Lower lobe of right lung (tissue), 2 donors: ENCODE measurements at regions not wholly inside any gene's neighbourhood (a gene's known extent, or its start where the extent isn't known, plus 50 kb on each side); places are given as distances from the start of the nearest gene placed in this dataset.

Experiments
- ATAC-seq, 2 donors: fragments of 200-7000 bp; cut with Tn5 transposase; one replicate each; pipeline ENCODE4 v1.9.1; 2020 to 2022; ENCODE audit warnings: mild to moderate bottlenecking in 2 of 2, moderate library complexity in 2 of 2
- DNase-seq: peaks from one replicate; pipeline ENCODE4 v3.0.0-alpha.2; 2020
- H3K27ac ChIP-seq: fragments of 200-600 bp; one replicate; pipeline ENCODE4 v1.8.0; 2022
- H3K27me3 ChIP-seq: fragments of 200-600 bp; one replicate; pipeline ENCODE4 v1.8.0; 2022; ENCODE audit warnings: low read depth
- H3K36me3 ChIP-seq: fragments of 200-600 bp; one replicate; pipeline ENCODE4 v1.8.0; 2022; ENCODE audit warnings: mild to moderate bottlenecking
- H3K4me1 ChIP-seq: fragments of 200-600 bp; one replicate; pipeline ENCODE4 v1.8.0; 2022
- H3K4me3 ChIP-seq: fragments of 200-600 bp; one replicate; pipeline ENCODE4 v1.8.0; 2022; ENCODE audit warnings: mild to moderate bottlenecking
- H3K9me3 ChIP-seq: fragments of 200-600 bp; one replicate; pipeline ENCODE4 v1.8.0; 2022
- CTCF ChIP-seq: fragments of 200-600 bp; IDR thresholded peaks from one replicate; pipeline ENCODE4 v1.8.0; 2022; ENCODE audit warnings: antibody characterized with exemption, mild to moderate bottlenecking
- intact Hi-C: fragments of 100-400 bp; cut with DNase I; formaldehyde crosslinking; loops from one replicate; pipeline ENCODE4 v1.11.0; 2022
- donor health status: DM: no; HTN: yes; CAD: no; lungs with severe emphysema.

DNA sequence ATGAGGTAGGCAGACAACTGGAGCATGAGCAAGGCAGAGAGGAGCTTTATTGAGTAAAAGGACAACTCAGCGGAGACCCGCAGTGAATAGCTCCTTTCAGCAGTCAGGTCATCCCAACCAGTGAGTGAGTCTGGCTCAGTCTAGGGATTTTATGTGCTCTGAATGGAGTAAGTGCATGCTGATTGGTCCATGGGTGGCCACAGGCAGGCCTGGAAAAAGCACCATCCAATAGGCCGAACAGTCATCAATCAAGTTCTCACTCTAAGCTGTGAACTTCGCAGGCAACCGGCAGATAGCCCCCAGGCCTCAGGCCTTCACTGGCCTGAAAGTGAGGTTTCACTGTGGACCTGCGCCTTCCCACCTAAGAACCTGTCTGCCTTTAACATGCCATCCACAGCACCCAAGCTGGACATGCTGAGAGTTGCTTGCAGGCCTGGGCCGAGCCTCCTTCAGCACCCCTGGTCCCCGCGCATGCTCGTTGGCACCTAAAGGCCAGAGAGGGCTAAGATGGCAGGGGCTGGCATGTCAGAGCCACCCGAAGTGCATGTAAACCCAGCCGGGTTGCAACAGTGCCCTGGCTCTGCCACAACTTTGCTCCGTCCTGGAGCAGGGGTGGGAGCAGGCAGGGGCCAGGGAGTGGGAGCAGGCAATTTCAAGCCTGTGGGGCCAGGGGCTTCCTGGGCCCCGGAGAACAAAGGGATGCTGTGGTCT, 698.7 kb downstream of the SLITRK1 start:
- H3K36me3 ChIP-seq, result no peaks in the 10 kb centered on the region
- intact Hi-C loops, result no loop called here
- ATAC-seq (peak; percentile 9 to 27), DNase-seq (no peak)
- no peaks in the 10 kb centered on the region for H3K4me1 ChIP-seq
- no peak overlapping the region for H3K4me3 ChIP-seq
- TF ChIP-seq CTCF, result no peak
- no peak overlapping the region for H3K27ac ChIP-seq
- H3K9me3 ChIP-seq, result no peaks in the 10 kb centered on the region
- H3K27me3 ChIP-seq, result no peaks in the 10 kb centered on the region

GRCh38 chr13:83182845-83183244, 699.4 kb downstream of the SLITRK1 start:
- DNase-seq (no peak), ATAC-seq (peak in 1 of 2 donors; percentile 35)
- H3K9me3 ChIP-seq, result no peaks in the 10 kb centered on the region
- no peaks in the 10 kb centered on the region for H3K27me3 ChIP-seq
- no peak overlapping the region for H3K4me3 ChIP-seq
- H3K4me1 ChIP-seq, result no peaks in the 10 kb centered on the region
- TF ChIP-seq CTCF, result no peak
- H3K36me3 ChIP-seq, result no peaks in the 10 kb centered on the region
- intact Hi-C loops, result no loop called here
- H3K27ac ChIP-seq, result no peak overlapping the region

DNA sequence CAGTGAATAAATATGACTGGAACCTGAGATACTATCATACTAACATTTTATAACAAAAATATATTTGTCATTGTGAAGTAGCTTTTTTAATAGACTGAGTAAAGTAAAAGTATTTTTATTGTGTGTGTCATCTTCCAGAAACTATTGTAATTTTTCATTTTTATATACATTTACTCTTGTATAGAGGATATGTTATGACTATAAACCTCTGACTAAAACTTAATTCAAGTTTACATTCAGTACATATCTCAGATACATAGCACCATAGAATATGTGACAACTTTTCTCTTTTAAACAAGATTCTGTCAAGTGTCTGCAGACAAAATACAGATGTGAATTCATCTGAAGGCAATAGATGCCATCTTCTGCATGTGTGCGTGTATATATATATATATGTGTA, 704.3 kb downstream of the SLITRK1 start:
- no peaks in the 10 kb centered on the region for H3K36me3 ChIP-seq
- H3K9me3 ChIP-seq, result no peaks in the 10 kb centered on the region
- H3K27me3 ChIP-seq, result no peaks in the 10 kb centered on the region
- DNase-seq, result no peak
- no peak for TF ChIP-seq CTCF
- H3K4me3 ChIP-seq, result no peak overlapping the region
- H3K27ac ChIP-seq, result no peak overlapping the region
- intact Hi-C loops, result no loop called here
- no peak for ATAC-seq
- no peaks in the 10 kb centered on the region for H3K4me1 ChIP-seq

DNA sequence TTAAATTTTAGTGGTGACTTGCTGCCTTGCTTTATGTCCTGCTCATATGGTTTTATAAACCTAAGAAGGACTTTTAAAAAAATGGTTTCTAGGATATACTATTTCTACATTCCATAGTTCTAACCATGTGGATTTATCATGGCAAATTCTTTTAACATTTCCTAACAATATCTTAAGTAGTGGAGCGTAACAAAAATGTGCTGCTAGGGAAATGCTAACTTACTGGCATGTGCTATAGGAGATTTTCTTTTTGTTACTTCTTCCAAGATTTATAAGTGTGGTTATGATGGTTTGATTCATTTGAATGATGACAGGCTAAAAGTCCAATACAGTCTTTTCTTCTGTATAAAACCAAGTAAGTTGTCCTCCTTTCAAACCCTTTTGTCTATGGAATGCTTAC, 713.7 kb downstream of the SLITRK1 start:
- Histone ChIP-seq H3K36me3 (no peaks in the 10 kb centered on the region), H3K9me3 (no peaks in the 10 kb centered on the region)
- ATAC-seq, result no peak

GRCh38 chr13:83167203-83167602, 715.1 kb downstream of the SLITRK1 start:
- no peak for ATAC-seq
- no peaks in the 10 kb centered on the region for H3K4me1 ChIP-seq
- H3K27ac ChIP-seq, result no peak overlapping the region

More for the DNA sequence above, 713.7 kb downstream of the SLITRK1 start:
- intact Hi-C loops, result no loop called here
- DNase-seq, result no peak
- Histone ChIP-seq H3K27me3 (no peaks in the 10 kb centered on the region), H3K4me1 (no peaks in the 10 kb centered on the region), H3K4me3 (no peak overlapping the region), H3K27ac (no peak overlapping the region)
- TF ChIP-seq CTCF, result no peak

More at GRCh38 chr13:83167203-83167602, 715.1 kb downstream of the SLITRK1 start:
- Histone ChIP-seq H3K4me3 (no peak overlapping the region), H3K9me3 (no peaks in the 10 kb centered on the region), H3K27me3 (no peaks in the 10 kb centered on the region), H3K36me3 (no peaks in the 10 kb centered on the region)
- DNase-seq, result no peak
- intact Hi-C loops, result no loop called here
- TF ChIP-seq CTCF, result no peak
